ENCODE measurements at regions not wholly inside any gene's neighbourhood (a gene's known extent, or its start where the extent isn't known, plus 50 kb on each side); places are given as distances from the start of the nearest gene placed in this dataset.

- no peak for TF ChIP-seq GATA3 (IDR thresholded peaks at IDR 0.05; ENCODE audit: low read depth, low read length)
- TF ChIP-seq GATA2 (IDR thresholded peaks at IDR 0.05; ENCODE audit: low read depth, low read length) = no peak
Measured at GRCh38 chr1:230000493-230001184, 66.4 kb upstream of the GALNT2 start.
